Activated CD4-positive, alpha-beta T cell treated with anti-CD3 and anti-CD28 coated beads, Interleukin-2, amount 50 U/mL, for 1 hour (primary cell): ENCODE measurements at regions not wholly inside any gene's neighbourhood (a gene's known extent, or its start where the extent isn't known, plus 50 kb on each side); places are given as distances from the start of the nearest gene placed in this dataset.
"Not testable (repeated sequence)": the region's sequence is repeated elsewhere in the genome, so short reads cannot be mapped to it uniquely, and the experiment has no call there.

Experiments
- DNase-seq: peaks from one replicate; pipeline ENCODE4 v3.0.0-alpha.2; 2020

GRCh38 chr2:189312643-189313042, 128.6 kb upstream of the WDR75 start:
- no peak for DNase-seq

DNA sequence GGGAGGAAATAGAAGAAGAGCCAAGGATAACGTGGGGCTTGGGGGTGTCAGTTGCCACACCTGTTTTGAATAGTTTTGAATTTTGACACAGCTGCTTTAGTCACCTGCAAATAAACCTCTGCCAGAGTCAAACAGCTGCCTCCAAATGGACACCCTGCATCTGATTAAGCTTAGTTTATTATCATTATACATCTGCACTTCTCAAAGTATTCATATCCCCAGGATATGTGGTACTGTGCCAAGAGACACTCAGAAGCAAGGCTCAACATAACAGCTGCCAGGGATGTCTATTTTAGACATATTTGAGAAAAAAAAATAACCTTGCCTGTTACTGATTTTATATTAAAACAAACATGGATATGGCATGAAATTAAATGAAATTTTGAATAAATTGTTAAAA, 122.5 kb upstream of the WDR75 start:
- DNase-seq = no peak

GRCh38 chr2:189319424-189319823, 121.8 kb upstream of the WDR75 start:
- DNase-seq = not testable (repeated sequence)

GRCh38 chr2:189327879-189328847, 113.1 kb upstream of the WDR75 start:
- no peak for DNase-seq

- DNase-seq = no peak
Measured at GRCh38 chr2:189328848-189329245, 112.4 kb upstream of the WDR75 start.

DNA sequence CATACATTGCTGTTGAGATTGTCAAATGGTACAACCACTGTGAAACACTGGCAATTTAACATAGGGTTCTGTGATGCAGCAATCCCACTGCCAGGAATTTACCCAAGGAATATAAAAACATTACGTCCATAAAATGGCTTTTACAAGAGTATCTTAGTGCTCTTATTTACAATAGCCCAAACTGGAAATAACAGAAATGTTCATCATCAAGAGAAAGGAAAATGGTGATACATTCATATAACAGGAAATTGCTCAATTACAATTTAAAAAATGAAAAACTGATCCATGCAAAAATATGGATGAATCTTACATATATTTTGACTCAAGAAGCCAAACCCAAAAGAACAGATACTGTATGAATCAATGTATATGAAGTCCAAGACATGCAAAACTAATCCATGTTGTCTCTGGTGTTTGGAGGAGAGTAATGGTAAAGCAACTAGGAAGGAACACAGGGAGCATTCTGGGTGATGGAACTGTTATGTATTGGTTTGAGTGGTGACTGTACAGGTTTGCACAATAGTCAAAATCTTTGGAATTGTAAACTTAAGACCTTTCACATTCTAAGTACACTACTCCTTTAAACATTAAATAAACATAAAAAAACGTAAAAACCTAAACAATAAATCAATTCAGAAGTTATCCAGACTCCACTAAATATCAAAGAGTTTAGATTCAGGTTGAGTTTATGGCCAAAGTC, 104.8 kb upstream of the WDR75 start:
- no peak for DNase-seq

GRCh38 chr2:189337656-189338055, 103.6 kb upstream of the WDR75 start:
- no peak for DNase-seq

GRCh38 chr2:189338115-189338514, 103.2 kb upstream of the WDR75 start:
- DNase-seq = no peak

- DNase-seq = no peak
Measured at GRCh38 chr2:189341077-189341476, 100.2 kb upstream of the WDR75 start.

- no peak for DNase-seq
Measured at GRCh38 chr2:189344043-189344442, 97.2 kb upstream of the WDR75 start.

- no peak for DNase-seq
Measured at GRCh38 chr2:189347540-189347939, 93.7 kb upstream of the WDR75 start.

DNA sequence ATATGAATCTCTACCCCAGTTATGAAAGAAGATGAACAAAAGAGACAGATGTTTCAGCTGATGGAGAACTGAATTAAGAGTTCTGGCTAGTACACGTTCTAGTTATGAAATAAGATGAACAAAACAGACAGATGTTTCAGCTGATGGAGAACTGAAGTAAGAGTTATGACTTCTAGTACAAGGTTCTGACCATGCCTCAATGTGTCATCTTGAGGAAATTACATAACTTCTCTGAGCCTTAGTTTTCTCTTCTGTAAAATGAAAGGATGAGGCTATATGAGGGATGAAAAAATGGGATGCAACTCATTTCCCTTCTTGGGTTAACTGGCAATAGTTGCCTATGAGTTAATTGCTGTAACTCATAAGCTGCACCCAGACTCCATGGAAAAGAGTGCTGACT, 92.9 kb upstream of the WDR75 start:
- no peak for DNase-seq

- no peak for DNase-seq
Measured at GRCh38 chr2:189350540-189351209, 90.6 kb upstream of the WDR75 start.

DNA sequence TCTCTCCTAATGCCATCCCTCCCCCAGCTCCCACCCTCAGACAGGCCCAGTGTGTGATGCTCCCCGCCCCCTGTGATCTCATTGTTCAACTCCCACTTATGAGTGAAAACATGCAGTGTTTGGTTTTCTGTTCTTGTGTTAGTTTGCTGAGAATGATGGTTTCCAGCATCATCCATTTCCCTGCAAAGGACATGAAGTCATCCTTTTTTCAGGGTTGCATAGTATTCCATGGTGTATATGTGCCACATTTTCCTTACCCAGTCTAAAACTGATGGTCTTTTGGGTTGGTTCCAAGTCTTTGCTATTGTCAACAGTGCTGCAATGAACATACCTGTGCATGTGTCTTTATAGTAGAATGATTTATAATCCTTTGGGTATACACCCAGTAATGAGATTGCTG, 89.3 kb upstream of the WDR75 start:
- DNase-seq = not testable (repeated sequence)

- DNase-seq = not testable (repeated sequence)
Measured at GRCh38 chr2:189357375-189357774, 83.9 kb upstream of the WDR75 start.

DNA sequence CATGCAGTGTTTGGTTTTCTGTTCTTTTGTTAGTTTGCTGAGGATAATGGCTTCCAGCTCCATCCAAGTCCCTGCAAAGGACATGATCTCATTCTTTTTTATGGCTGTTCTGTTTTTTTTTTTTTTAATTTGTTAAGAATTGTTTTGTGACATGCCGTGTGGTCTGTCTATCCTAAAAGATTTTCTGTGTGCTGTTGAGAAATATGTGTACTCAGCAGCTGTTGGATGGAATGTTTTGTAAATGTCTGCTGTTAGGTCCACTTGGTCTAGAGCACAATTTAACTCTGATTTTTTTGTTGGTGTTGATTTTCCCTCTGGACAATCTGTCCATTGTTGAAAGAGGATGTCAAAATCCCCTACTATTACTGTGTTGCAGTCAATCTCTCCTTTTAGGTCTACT, 80.4 kb upstream of the WDR75 start:
- DNase-seq = no peak

DNA sequence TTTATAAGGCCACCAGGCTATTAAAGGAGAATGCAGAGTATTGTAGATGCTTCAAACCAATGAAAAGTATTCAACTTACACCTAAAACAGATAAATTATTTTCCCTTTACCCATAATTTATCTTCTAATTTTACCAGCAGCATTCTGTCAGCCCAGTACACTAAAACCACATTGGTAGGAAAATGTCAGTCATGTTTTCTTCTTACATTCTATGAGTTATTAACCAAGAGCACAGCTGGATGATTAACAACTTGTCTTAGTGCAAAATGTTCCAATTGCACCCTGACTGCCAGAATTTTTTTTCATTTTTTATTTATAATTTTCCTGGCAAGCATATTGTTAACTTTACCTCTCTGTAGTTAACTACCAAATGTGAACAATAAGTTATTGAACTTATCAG, 79.0 kb upstream of the WDR75 start:
- no peak for DNase-seq

DNA sequence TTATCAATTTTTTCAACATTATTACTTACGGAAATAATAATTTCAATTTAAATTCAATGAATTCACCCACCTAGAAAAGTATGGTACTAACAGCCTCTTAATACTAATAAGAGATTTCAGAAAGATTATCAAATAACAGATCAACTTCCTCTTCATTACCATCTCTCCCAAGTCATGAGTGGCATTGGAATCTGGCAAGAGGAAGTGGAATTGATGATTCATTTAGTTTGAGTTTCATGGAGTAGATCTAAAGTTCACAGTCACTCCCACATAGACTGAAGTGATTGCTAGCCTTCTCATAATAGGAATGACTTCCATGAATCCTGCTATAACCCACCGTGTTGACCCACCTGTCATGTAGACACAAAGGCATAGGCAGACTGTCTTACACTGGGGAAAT, 77.7 kb upstream of the WDR75 start:
- DNase-seq = no peak

DNA sequence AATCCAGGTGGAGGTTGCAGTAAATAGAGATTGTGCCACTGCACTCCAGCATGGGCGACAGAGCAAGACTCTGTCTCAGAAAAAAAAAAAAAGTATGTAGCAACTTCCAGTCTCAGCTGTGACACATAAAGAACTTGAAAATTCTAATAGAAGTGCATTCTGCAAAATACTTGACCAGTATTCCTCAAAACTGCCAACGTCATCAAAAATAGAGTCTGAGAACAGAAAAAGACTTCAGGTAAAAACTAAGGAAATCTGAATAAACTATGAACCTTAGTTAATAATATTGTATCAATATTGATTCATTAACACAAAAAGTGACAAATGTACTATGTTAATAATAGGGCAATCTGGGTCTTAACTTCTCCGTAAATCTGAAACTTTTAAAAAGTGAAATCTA, 76.7 kb upstream of the WDR75 start:
- DNase-seq = no peak

GRCh38 chr2:189366349-189366748, 74.9 kb upstream of the WDR75 start:
- no peak for DNase-seq

- no peak for DNase-seq
Measured at GRCh38 chr2:189367343-189367742, 73.9 kb upstream of the WDR75 start.

GRCh38 chr2:189369566-189369965, 71.7 kb upstream of the WDR75 start:
- no peak for DNase-seq

DNA sequence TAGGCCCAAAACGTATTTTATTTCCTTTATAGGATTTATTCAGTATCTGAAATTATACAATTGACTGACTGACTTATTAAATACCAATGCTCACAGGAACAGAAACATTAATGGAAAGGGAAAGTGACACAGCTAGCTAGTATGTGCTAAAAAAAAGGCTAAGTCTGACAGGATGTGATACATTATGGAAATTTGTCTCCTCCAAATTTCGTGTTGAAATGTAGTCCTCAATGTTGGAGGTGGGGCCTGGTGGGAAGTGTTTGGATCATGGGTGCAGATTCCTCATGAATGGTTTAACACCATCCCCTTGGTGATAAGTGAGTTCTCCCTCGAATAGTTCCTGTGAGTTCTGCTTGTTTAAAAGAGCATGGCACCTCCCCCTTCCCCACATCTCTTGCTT, 70.6 kb upstream of the WDR75 start:
- no peak for DNase-seq
